HAP-1 (cell line): ENCODE measurements at regions not wholly inside any gene's neighbourhood (a gene's known extent, or its start where the extent isn't known, plus 50 kb on each side); places are given as distances from the start of the nearest gene placed in this dataset.

Source experiments
- DNase-seq, 2 experiments: peaks; one replicate each; pipeline ENCODE4 v3.0.0-alpha.2; 2016 to 2020; ENCODE audit warnings: low spot score in 2 of 2
- H3K27me3 ChIP-seq: fragments of 250-450 bp; sonication (Bioruptor Pico); 2 replicates; pipeline ENCODE4 v1.5.1; 2020; ENCODE audit warnings: low read depth, mild to moderate bottlenecking, moderate library complexity
- H3K36me3 ChIP-seq: fragments of 250-450 bp; sonication (Bioruptor Pico); replicated peaks from 2 replicates; pipeline ENCODE4 v1.5.1; 2020; ENCODE audit warnings: mild to moderate bottlenecking
- H3K4me1 ChIP-seq: fragments of 250-450 bp; sonication (Bioruptor Pico); 2 replicates; pipeline ENCODE4 v1.5.1; 2020; ENCODE audit warnings: mild to moderate bottlenecking
- H3K4me3 ChIP-seq: fragments of 250-450 bp; sonication (Bioruptor Pico); 2 replicates; pipeline ENCODE4 v1.5.1; 2020; ENCODE audit warnings: mild to moderate bottlenecking, moderate library complexity
- H3K9me3 ChIP-seq: fragments of 250-450 bp; sonication (Bioruptor Pico); 2 replicates; pipeline ENCODE4 v1.5.1; 2020; ENCODE audit warnings: mild to moderate bottlenecking, moderate library complexity
- in situ Hi-C: fragments of 300-500 bp; cut with MboI; formaldehyde crosslinking; loops from 3 replicates; pipeline ENCODE4 v1.14.3; 2020; ENCODE audit warnings: low sequenced_read_pairs, inconsistent platforms, mixed read lengths

- no peaks in the 10 kb centered on the region; the same call in 1 of the 2 replicates for H3K4me1 ChIP-seq
- in situ Hi-C loops, result no loop called here
- H3K36me3 ChIP-seq, result no peaks in the 10 kb centered on the region
- no peaks in the 10 kb centered on the region for H3K27me3 ChIP-seq
- no peak for DNase-seq
- H3K4me3 ChIP-seq, result no peak overlapping the region
- H3K9me3 ChIP-seq, result no peaks in the 10 kb centered on the region
Measured at GRCh38 chr3:110799271-110799670, 272.3 kb upstream of the NECTIN3 start.

- Histone ChIP-seq H3K4me3 (no peak overlapping the region), H3K4me1 (no peaks in the 10 kb centered on the region), H3K9me3 (no peaks in the 10 kb centered on the region), H3K36me3 (no peaks in the 10 kb centered on the region), H3K27me3 (no peaks in the 10 kb centered on the region)
- DNase-seq, result no peak
- in situ Hi-C loops, result no loop called here
Measured at GRCh38 chr3:110804856-110805255, 266.8 kb upstream of the NECTIN3 start.

GRCh38 chr3:110806924-110807323 is 264.7 kb upstream of the NECTIN3 start:
- no peaks in the 10 kb centered on the region for H3K36me3 ChIP-seq
- in situ Hi-C loops, result no loop called here
- no peaks in the 10 kb centered on the region for H3K4me1 ChIP-seq
- no peaks in the 10 kb centered on the region for H3K9me3 ChIP-seq
- DNase-seq, result no peak
- no peaks in the 10 kb centered on the region for H3K27me3 ChIP-seq
- no peak overlapping the region for H3K4me3 ChIP-seq

GRCh38 chr3:110808630-110809029 is 263.0 kb upstream of the NECTIN3 start:
- Histone ChIP-seq H3K27me3 (no peaks in the 10 kb centered on the region), H3K36me3 (no peaks in the 10 kb centered on the region), H3K4me3 (no peak overlapping the region), H3K4me1 (no peaks in the 10 kb centered on the region), H3K9me3 (no peaks in the 10 kb centered on the region)
- in situ Hi-C loops, result no loop called here
- DNase-seq, result no peak

GRCh38 chr3:110810356-110810755 is 261.3 kb upstream of the NECTIN3 start:
- Histone ChIP-seq H3K27me3 (no peaks in the 10 kb centered on the region), H3K4me3 (no peak overlapping the region), H3K4me1 (no peaks in the 10 kb centered on the region), H3K36me3 (no peaks in the 10 kb centered on the region), H3K9me3 (no peaks in the 10 kb centered on the region)
- in situ Hi-C loops, result no loop called here
- no peak for DNase-seq

GRCh38 chr3:110811050-110811449 is 260.6 kb upstream of the NECTIN3 start:
- Histone ChIP-seq H3K9me3 (no peaks in the 10 kb centered on the region), H3K4me1 (no peaks in the 10 kb centered on the region), H3K36me3 (no peaks in the 10 kb centered on the region), H3K4me3 (no peak overlapping the region), H3K27me3 (no peaks in the 10 kb centered on the region)
- no peak for DNase-seq
- in situ Hi-C loops, result no loop called here

GRCh38 chr3:110813541-110813940 is 258.1 kb upstream of the NECTIN3 start:
- no peaks in the 10 kb centered on the region for H3K27me3 ChIP-seq
- H3K36me3 ChIP-seq, result no peaks in the 10 kb centered on the region
- no peaks in the 10 kb centered on the region for H3K4me1 ChIP-seq
- in situ Hi-C loops, result no loop called here
- no peak overlapping the region for H3K4me3 ChIP-seq
- no peaks in the 10 kb centered on the region for H3K9me3 ChIP-seq
- no peak for DNase-seq

GRCh38 chr3:110814170-110815007 is 257.2 kb upstream of the NECTIN3 start:
- H3K4me1 ChIP-seq, result no peaks in the 10 kb centered on the region
- H3K27me3 ChIP-seq, result no peaks in the 10 kb centered on the region
- in situ Hi-C loops, result no loop called here
- H3K9me3 ChIP-seq, result no peaks in the 10 kb centered on the region
- no peak for DNase-seq
- H3K4me3 ChIP-seq, result no peak overlapping the region
- no peaks in the 10 kb centered on the region for H3K36me3 ChIP-seq

GRCh38 chr3:110815008-110815583 is 256.5 kb upstream of the NECTIN3 start:
- H3K36me3 ChIP-seq, result no peaks in the 10 kb centered on the region
- no peaks in the 10 kb centered on the region for H3K4me1 ChIP-seq
- no peaks in the 10 kb centered on the region for H3K27me3 ChIP-seq
- no peak overlapping the region for H3K4me3 ChIP-seq
- in situ Hi-C loops, result no loop called here
- DNase-seq, result no peak
- no peaks in the 10 kb centered on the region for H3K9me3 ChIP-seq

- no peaks in the 10 kb centered on the region for H3K36me3 ChIP-seq
- no peak for DNase-seq
- no peaks in the 10 kb centered on the region for H3K9me3 ChIP-seq
- in situ Hi-C loops, result no loop called here
- H3K4me1 ChIP-seq, result no peaks in the 10 kb centered on the region
- no peaks in the 10 kb centered on the region for H3K27me3 ChIP-seq
- H3K4me3 ChIP-seq, result no peak overlapping the region
Measured at GRCh38 chr3:110816008-110816407, 255.6 kb upstream of the NECTIN3 start.

- no peaks in the 10 kb centered on the region for H3K9me3 ChIP-seq
- no peak overlapping the region for H3K4me3 ChIP-seq
- in situ Hi-C loops, result no loop called here
- H3K4me1 ChIP-seq, result no peaks in the 10 kb centered on the region
- H3K36me3 ChIP-seq, result no peaks in the 10 kb centered on the region
- no peak for DNase-seq
- no peaks in the 10 kb centered on the region for H3K27me3 ChIP-seq
Measured at GRCh38 chr3:110821586-110821985, 250.0 kb upstream of the NECTIN3 start.

GRCh38 chr3:110822971-110823370 is 248.6 kb upstream of the NECTIN3 start:
- Histone ChIP-seq H3K4me3 (no peak overlapping the region), H3K4me1 (no peaks in the 10 kb centered on the region), H3K9me3 (no peaks in the 10 kb centered on the region), H3K36me3 (no peaks in the 10 kb centered on the region), H3K27me3 (no peaks in the 10 kb centered on the region)
- no peak for DNase-seq
- in situ Hi-C loops, result no loop called here

- in situ Hi-C loops, result no loop called here
- H3K4me3 ChIP-seq, result no peak overlapping the region
- DNase-seq, result no peak
- no peaks in the 10 kb centered on the region for H3K36me3 ChIP-seq
- no peaks in the 10 kb centered on the region for H3K9me3 ChIP-seq
- H3K4me1 ChIP-seq, result no peaks in the 10 kb centered on the region
- H3K27me3 ChIP-seq, result no peaks in the 10 kb centered on the region
Measured at GRCh38 chr3:110846971-110847370, 224.6 kb upstream of the NECTIN3 start.

GRCh38 chr3:110849064-110849463 is 222.6 kb upstream of the NECTIN3 start:
- Histone ChIP-seq H3K4me1 (no peaks in the 10 kb centered on the region), H3K4me3 (no peak overlapping the region), H3K27me3 (no peaks in the 10 kb centered on the region), H3K36me3 (no peaks in the 10 kb centered on the region), H3K9me3 (no peaks in the 10 kb centered on the region)
- in situ Hi-C loops, result no loop called here
- no peak for DNase-seq
